ENCODE measurements at regions not wholly inside any gene's neighbourhood (a gene's known extent, or its start where the extent isn't known, plus 50 kb on each side); places are given as distances from the start of the nearest gene placed in this dataset.

GRCh38 chr4:141395246-141395830, 174.6 kb downstream of the ZNF330 start:
- no peaks in the 10 kb centered on the region for H3K36me3 ChIP-seq
- TF ChIP-seq, protein P1, sequence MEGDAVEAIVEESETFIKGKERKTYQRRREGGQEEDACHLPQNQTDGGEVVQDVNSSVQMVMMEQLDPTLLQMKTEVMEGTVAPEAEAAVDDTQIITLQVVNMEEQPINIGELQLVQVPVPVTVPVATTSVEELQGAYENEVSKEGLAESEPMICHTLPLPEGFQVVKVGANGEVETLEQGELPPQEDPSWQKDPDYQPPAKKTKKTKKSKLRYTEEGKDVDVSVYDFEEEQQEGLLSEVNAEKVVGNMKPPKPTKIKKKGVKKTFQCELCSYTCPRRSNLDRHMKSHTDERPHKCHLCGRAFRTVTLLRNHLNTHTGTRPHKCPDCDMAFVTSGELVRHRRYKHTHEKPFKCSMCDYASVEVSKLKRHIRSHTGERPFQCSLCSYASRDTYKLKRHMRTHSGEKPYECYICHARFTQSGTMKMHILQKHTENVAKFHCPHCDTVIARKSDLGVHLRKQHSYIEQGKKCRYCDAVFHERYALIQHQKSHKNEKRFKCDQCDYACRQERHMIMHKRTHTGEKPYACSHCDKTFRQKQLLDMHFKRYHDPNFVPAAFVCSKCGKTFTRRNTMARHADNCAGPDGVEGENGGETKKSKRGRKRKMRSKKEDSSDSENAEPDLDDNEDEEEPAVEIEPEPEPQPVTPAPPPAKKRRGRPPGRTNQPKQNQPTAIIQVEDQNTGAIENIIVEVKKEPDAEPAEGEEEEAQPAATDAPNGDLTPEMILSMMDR (IDR thresholded peaks at IDR 0.05): no peak
- no peak for TF ChIP-seq POLR2A (IDR thresholded peaks at IDR 0.05)
- DNase-seq (no peak), ATAC-seq (no peak)
- H3K9me3 ChIP-seq: peaks cover 0 to 4% (median 0%) of the 10 kb centered on the region in 12 donors
- no peaks in the 10 kb centered on the region for H3K27me3 ChIP-seq
- 82 to 95% (median 86%) methylated on average over 1 of the region's 1 CpG for WGBS, 4 donors
- H3K4me3 ChIP-seq: no peak overlapping the region
- H3K27ac ChIP-seq: no peak overlapping the region
- intact Hi-C loops (cut with DNase I): no loop called here
- H3K4me1 ChIP-seq: no peaks in the 10 kb centered on the region

DNA sequence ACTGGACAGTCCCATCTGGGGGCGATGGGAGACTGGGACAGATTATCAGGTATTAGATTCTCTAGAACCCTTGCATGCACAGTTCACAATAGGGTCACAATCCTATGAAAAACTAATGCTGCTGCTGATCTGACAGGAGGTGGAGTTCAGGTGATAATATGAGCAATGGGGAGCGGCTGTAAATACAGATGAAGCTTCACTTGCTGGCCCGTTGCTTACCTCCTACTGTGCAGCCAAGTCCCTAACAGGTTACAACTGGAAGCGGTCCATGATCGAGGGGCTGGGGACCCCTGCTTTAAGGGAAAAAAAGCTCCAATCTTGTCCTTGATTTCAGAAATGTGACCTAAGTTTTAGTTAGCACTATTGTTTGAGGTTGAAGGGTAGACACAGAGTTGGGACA, 175.2 kb downstream of the ZNF330 start:
- WGBS, 4 donors: 88 to 94% (median 92%) methylated on average over 5 of the region's 5 CpGs
- no peak for ATAC-seq
- peaks cover 0 to 4% (median 0%) of the 10 kb centered on the region in 12 donors for H3K9me3 ChIP-seq

GRCh38 chr4:141402712-141403111, 182.0 kb downstream of the ZNF330 start:
- no peaks in the 10 kb centered on the region for H3K27me3 ChIP-seq
- ATAC-seq: no peak
- 81 to 87% (median 83%) methylated on average over 5 of the region's 5 CpGs for WGBS, 4 donors
- no peaks in the 10 kb centered on the region for H3K36me3 ChIP-seq
- intact Hi-C loops (cut with DNase I): no loop called here
- peaks cover 0 to 4% (median 0%) of the 10 kb centered on the region in 12 donors for H3K9me3 ChIP-seq
- H3K27ac ChIP-seq: no peak overlapping the region
- H3K4me1 ChIP-seq: peaks cover 0 to 6% (median 0%) of the 10 kb centered on the region in 12 donors
- DNase-seq: no peak
- TF ChIP-seq POLR2A (IDR thresholded peaks at IDR 0.05): no peak
- TF ChIP-seq, protein P1 (IDR thresholded peaks at IDR 0.05): no peak
- H3K4me3 ChIP-seq: no peak overlapping the region

More for the DNA sequence above, 175.2 kb downstream of the ZNF330 start:
- Histone ChIP-seq H3K27ac (no peak overlapping the region), H3K36me3 (no peaks in the 10 kb centered on the region), H3K4me3 (no peak overlapping the region), H3K4me1 (no peaks in the 10 kb centered on the region), H3K27me3 (no peaks in the 10 kb centered on the region)
- TF ChIP-seq, protein P1 (IDR thresholded peaks at IDR 0.05): no peak
- TF ChIP-seq POLR2A (IDR thresholded peaks at IDR 0.05): no peak
- intact Hi-C loops (cut with DNase I): no loop called here
- no peak for DNase-seq

DNA sequence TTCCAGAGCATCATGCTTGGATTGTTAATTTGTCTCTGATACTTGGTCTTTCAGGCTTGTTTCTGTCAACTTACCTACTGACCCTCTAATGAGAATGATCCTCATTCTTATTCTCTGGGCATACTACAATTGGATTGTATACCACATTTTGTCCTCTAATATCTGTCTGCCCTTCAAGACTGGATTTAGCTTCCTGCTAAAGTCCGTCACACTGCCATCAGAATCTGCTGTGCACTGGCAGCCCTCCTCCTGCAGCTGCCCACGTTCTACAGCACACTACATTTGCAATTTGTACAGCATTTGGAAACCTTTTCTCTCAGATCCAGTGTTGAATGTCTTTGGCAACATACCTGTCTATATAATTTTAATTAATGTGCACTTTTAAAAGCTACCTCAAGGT, 183.1 kb downstream of the ZNF330 start:
- no peak for TF ChIP-seq POLR2A (IDR thresholded peaks at IDR 0.05)
- intact Hi-C loops (cut with DNase I): no loop called here
- H3K36me3 ChIP-seq: no peaks in the 10 kb centered on the region
- no peak overlapping the region for H3K27ac ChIP-seq
- DNase-seq (no peak), ATAC-seq (peak in 1 of 4 donors; percentile 66)
- 34 to 51% (median 46%) methylated on average over 2 of the region's 2 CpGs for WGBS, 4 donors
- H3K9me3 ChIP-seq: peaks cover 0 to 1% (median 0%) of the 10 kb centered on the region in 12 donors
- H3K4me3 ChIP-seq: no peak overlapping the region
- H3K27me3 ChIP-seq: no peaks in the 10 kb centered on the region
- H3K4me1 ChIP-seq: peaks cover 0 to 6% (median 0%) of the 10 kb centered on the region in 12 donors

GRCh38 chr4:141406237-141406636, 185.5 kb downstream of the ZNF330 start:
- no peaks in the 10 kb centered on the region for H3K9me3 ChIP-seq
- peaks cover 0 to 6% (median 0%) of the 10 kb centered on the region in 12 donors for H3K4me1 ChIP-seq
- H3K36me3 ChIP-seq: no peaks in the 10 kb centered on the region
- no peak for DNase-seq
- no peaks in the 10 kb centered on the region for H3K27me3 ChIP-seq
- no peak overlapping the region for H3K27ac ChIP-seq
- TF ChIP-seq, protein P1 (IDR thresholded peaks at IDR 0.05): no peak
- TF ChIP-seq POLR2A (IDR thresholded peaks at IDR 0.05): no peak
- intact Hi-C loops (cut with DNase I): no loop called here
- H3K4me3 ChIP-seq: no peak overlapping the region
- no peak for ATAC-seq
